Sigmoid colon (tissue), 6 donors: ENCODE measurements at regions not wholly inside any gene's neighbourhood (a gene's known extent, or its start where the extent isn't known, plus 50 kb on each side); places are given as distances from the start of the nearest gene placed in this dataset.

Experiments used
- DNase-seq: peaks from one replicate; pipeline ENCODE4 v3.0.0-alpha.2; 2019
- H3K27ac ChIP-seq, 4 donors: fragments of 200-600 bp; sonication (generic); one replicate each; pipeline ENCODE4 v1.5.1; 2016 to 2019; ENCODE audit warnings: mild to moderate bottlenecking in 1 of 4
- H3K27me3 ChIP-seq, 3 donors: fragments of 200-600 bp; sonication (generic); one replicate each; pipeline ENCODE4 v1.5.1; 2019; ENCODE audit warnings: mild to moderate bottlenecking in 1 of 3
- H3K36me3 ChIP-seq, 4 donors: fragments of 200-600 bp; sonication (generic); one replicate each; pipeline ENCODE4 v1.5.1; 2016 to 2019
- H3K4me1 ChIP-seq, 4 donors: fragments of 200-600 bp; sonication (generic); one replicate each; pipeline ENCODE4 v1.5.1; 2017 to 2019
- H3K4me3 ChIP-seq, 4 donors: fragments of 200-600 bp; sonication (generic); one replicate each; pipeline ENCODE4 v1.5.1; 2017 to 2019; ENCODE audit warnings: mild to moderate bottlenecking in 2 of 4, moderate library complexity in 1 of 4
- H3K9me3 ChIP-seq, 4 donors: fragments of 200-600 bp in 3 of 4; sonication (generic) in 3 of 4; one replicate each; pipeline versions ENCODE4 v1.5.1 to v1.6.1; 2013 to 2019
- EP300 ChIP-seq, 4 donors: sonication (generic); formaldehyde crosslinking; IDR thresholded peaks; one replicate each; pipeline ENCODE4 v1.6.1; 2017; ENCODE audit warnings: antibody characterized with exemption in 4 of 4
- POLR2A ChIP-seq, 2 donors: fragments of 450-650 bp; IDR thresholded peaks; one replicate each; pipeline ENCODE4 v1.6.1; 2016; ENCODE audit warnings: antibody characterized with exemption in 2 of 2, mild to moderate bottlenecking in 2 of 2, moderate library complexity in 2 of 2
- POLR2AphosphoS5 ChIP-seq, 4 donors: sonication (generic); formaldehyde crosslinking; IDR thresholded peaks; one replicate each; pipeline ENCODE4 v1.6.1; 2017; ENCODE audit warnings: antibody characterized with exemption in 4 of 4
- WGBS, 2 donors: extraction: QIAGEN DNeasy Blood & Tissue Kit; methylation state at CpG; one replicate each; pipeline ENCODE4 v1.1.7; 2013; 5-methylcytosine and 5-hydroxymethylcytosine counted together
- intact Hi-C: fragments of 100-400 bp; cut with DNase I; formaldehyde crosslinking; loops from one replicate; pipeline ENCODE4 v1.15.1; 2023
- TF ChIP-seq, protein P1 (sequence below), 4 experiments: fragments of 450-650 bp in 3 of 4; fragments of 200-600 bp in 1 of 4; IDR thresholded peaks; one replicate each; pipeline ENCODE4 v1.5.1; 2016 to 2019; ENCODE audit warnings: antibody characterized with exemption in 4 of 4, mild to moderate bottlenecking in 3 of 4, moderate library complexity in 2 of 4
- donor health status: healthy with polysubstance abuse.
- donor health status: healthy.

GRCh38 chr11:28956446-28956845, 848.3 kb downstream of the METTL15 start:
- WGBS, 2 donors: 20 to 64% methylated on average over 3 of the region's 3 CpGs
- H3K36me3 ChIP-seq: no peaks in the 10 kb centered on the region

DNA sequence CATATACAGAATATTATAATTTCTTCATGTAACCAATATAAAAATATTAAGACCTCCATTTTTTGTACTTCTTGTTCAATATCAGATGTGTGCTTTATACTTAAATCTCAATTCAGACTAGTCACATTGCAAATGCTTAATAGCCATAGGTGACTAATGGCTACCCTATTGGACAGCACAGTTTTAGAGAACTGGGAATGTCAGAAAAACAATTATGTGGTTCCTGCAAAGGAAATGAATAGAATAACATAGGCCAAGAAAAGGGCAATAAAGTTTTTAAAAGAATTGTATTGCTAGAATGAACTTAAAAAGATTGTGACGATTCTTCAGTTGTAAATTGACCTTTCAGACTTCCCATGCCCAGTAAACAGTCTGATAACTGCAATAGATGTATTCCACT, 843.0 kb downstream of the METTL15 start:
- no peak for TF ChIP-seq POLR2AphosphoS5 (IDR thresholded peaks at IDR 0.05)
- no peak for TF ChIP-seq POLR2A (IDR thresholded peaks at IDR 0.05)
- no peak for TF ChIP-seq EP300 (IDR thresholded peaks at IDR 0.05)
- TF ChIP-seq, protein P1, sequence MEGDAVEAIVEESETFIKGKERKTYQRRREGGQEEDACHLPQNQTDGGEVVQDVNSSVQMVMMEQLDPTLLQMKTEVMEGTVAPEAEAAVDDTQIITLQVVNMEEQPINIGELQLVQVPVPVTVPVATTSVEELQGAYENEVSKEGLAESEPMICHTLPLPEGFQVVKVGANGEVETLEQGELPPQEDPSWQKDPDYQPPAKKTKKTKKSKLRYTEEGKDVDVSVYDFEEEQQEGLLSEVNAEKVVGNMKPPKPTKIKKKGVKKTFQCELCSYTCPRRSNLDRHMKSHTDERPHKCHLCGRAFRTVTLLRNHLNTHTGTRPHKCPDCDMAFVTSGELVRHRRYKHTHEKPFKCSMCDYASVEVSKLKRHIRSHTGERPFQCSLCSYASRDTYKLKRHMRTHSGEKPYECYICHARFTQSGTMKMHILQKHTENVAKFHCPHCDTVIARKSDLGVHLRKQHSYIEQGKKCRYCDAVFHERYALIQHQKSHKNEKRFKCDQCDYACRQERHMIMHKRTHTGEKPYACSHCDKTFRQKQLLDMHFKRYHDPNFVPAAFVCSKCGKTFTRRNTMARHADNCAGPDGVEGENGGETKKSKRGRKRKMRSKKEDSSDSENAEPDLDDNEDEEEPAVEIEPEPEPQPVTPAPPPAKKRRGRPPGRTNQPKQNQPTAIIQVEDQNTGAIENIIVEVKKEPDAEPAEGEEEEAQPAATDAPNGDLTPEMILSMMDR (IDR thresholded peaks at IDR 0.05): no peak
- WGBS, 2 donors: 50 to 78% methylated on average over 1 of the region's 1 CpG
- no peaks in the 10 kb centered on the region for H3K36me3 ChIP-seq
- no peak overlapping the region for H3K4me3 ChIP-seq
- intact Hi-C loops: no loop called here
- H3K9me3 ChIP-seq: no peaks in the 10 kb centered on the region
- no peaks in the 10 kb centered on the region for H3K4me1 ChIP-seq
- H3K27ac ChIP-seq: no peak overlapping the region
- no peak for DNase-seq
- no peaks in the 10 kb centered on the region for H3K27me3 ChIP-seq

More at GRCh38 chr11:28956446-28956845, 848.3 kb downstream of the METTL15 start:
- TF ChIP-seq, protein P1 (IDR thresholded peaks at IDR 0.05): no peak
- TF ChIP-seq POLR2AphosphoS5 (IDR thresholded peaks at IDR 0.05): no peak
- no peak for TF ChIP-seq POLR2A (IDR thresholded peaks at IDR 0.05)
- TF ChIP-seq EP300 (IDR thresholded peaks at IDR 0.05): no peak
- intact Hi-C loops: no loop called here
- no peak overlapping the region for H3K27ac ChIP-seq
- DNase-seq: no peak
- no peaks in the 10 kb centered on the region for H3K9me3 ChIP-seq
- no peaks in the 10 kb centered on the region for H3K27me3 ChIP-seq
- H3K4me1 ChIP-seq: no peaks in the 10 kb centered on the region
- no peak overlapping the region for H3K4me3 ChIP-seq

GRCh38 chr11:28939381-28939780, 831.2 kb downstream of the METTL15 start:
- H3K4me3 ChIP-seq: no peak overlapping the region
- TF ChIP-seq POLR2A (IDR thresholded peaks at IDR 0.05) (no peak), POLR2AphosphoS5 (IDR thresholded peaks at IDR 0.05) (no peak), EP300 (IDR thresholded peaks at IDR 0.05) (no peak)
- no peak for DNase-seq
- H3K27ac ChIP-seq: no peak overlapping the region
- 38 to 68% methylated on average over 2 of the region's 2 CpGs for WGBS, 2 donors
- H3K27me3 ChIP-seq: no peaks in the 10 kb centered on the region
- intact Hi-C loops: no loop called here
- H3K36me3 ChIP-seq: no peaks in the 10 kb centered on the region
- no peaks in the 10 kb centered on the region for H3K4me1 ChIP-seq
- H3K9me3 ChIP-seq: no peaks in the 10 kb centered on the region

DNA sequence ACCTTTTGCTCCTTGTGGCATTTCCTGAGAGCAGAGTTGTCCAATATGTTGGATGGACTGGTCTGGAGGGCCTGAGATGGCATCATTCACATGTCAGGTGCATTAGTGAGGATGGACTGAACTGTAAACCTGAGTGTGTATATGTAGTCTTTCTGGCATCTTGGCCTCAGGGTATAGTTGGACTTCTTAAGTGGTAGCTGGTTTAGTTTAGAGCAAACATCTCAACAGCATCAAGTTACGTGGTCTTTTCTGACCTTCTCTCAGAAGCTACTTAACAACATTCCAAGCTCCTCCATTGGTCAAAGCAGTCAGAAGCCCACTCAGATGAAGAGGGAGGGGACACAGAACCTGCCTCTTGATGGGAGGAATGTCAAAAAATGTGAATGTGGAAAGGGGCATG, 829.9 kb downstream of the METTL15 start:
- 73 to 82% methylated on average over 1 of the region's 1 CpG for WGBS, 2 donors
- Histone ChIP-seq H3K4me1 (no peaks in the 10 kb centered on the region), H3K4me3 (no peak overlapping the region), H3K27ac (no peak overlapping the region), H3K36me3 (no peaks in the 10 kb centered on the region), H3K9me3 (no peaks in the 10 kb centered on the region), H3K27me3 (no peaks in the 10 kb centered on the region)
- TF ChIP-seq EP300 (IDR thresholded peaks at IDR 0.05) (no peak), POLR2AphosphoS5 (IDR thresholded peaks at IDR 0.05) (no peak), POLR2A (IDR thresholded peaks at IDR 0.05) (no peak)
- TF ChIP-seq, protein P1 (IDR thresholded peaks at IDR 0.05): no peak
- intact Hi-C loops: no loop called here
- DNase-seq: no peak

GRCh38 chr11:28932940-28933339, 824.8 kb downstream of the METTL15 start:
- no peak for DNase-seq
- no peak for TF ChIP-seq EP300 (IDR thresholded peaks at IDR 0.05)
- TF ChIP-seq POLR2AphosphoS5 (IDR thresholded peaks at IDR 0.05): no peak
- TF ChIP-seq POLR2A (IDR thresholded peaks at IDR 0.05): no peak
- TF ChIP-seq, protein P1 (IDR thresholded peaks at IDR 0.05): no peak
- H3K27ac ChIP-seq: no peak overlapping the region
- peaks cover 0 to 7% (median 5%) of the 10 kb centered on the region in 4 donors for H3K9me3 ChIP-seq
- 88 to 94% methylated on average over 4 of the region's 4 CpGs for WGBS, 2 donors
- H3K4me1 ChIP-seq: no peaks in the 10 kb centered on the region
- H3K36me3 ChIP-seq: no peaks in the 10 kb centered on the region
- no peaks in the 10 kb centered on the region for H3K27me3 ChIP-seq
- intact Hi-C loops: no loop called here
- no peak overlapping the region for H3K4me3 ChIP-seq
